Suprapubic skin (tissue), 4 donors: ENCODE measurements at regions not wholly inside any gene's neighbourhood (a gene's known extent, or its start where the extent isn't known, plus 50 kb on each side); places are given as distances from the start of the nearest gene placed in this dataset.
A peak's percentile ranks its signal among the peaks of the same experiment; 100 is the strongest.

ENCODE experiments used
- DNase-seq, 2 donors: peaks; one replicate each; pipeline ENCODE4 v3.0.0-alpha.2; 2019; ENCODE audit warnings: low spot score in 2 of 2
- H3K27ac ChIP-seq: fragments of 200-600 bp; sonication (generic); one replicate; pipeline ENCODE4 v1.5.1; 2019
- H3K27me3 ChIP-seq: fragments of 200-600 bp; sonication (generic); one replicate; pipeline ENCODE4 v1.5.1; 2019
- H3K36me3 ChIP-seq: fragments of 200-600 bp; sonication (generic); one replicate; pipeline ENCODE4 v1.5.1; 2019
- H3K4me1 ChIP-seq: fragments of 200-600 bp; sonication (generic); one replicate; pipeline ENCODE4 v1.5.1; 2019
- H3K4me3 ChIP-seq: fragments of 200-600 bp; sonication (generic); one replicate; pipeline ENCODE4 v1.5.1; 2019; ENCODE audit warnings: mild to moderate bottlenecking
- H3K9me3 ChIP-seq: fragments of 200-600 bp; sonication (generic); one replicate; pipeline ENCODE4 v1.5.1; 2019
- EP300 ChIP-seq: sonication (generic); formaldehyde crosslinking; IDR thresholded peaks from one replicate; pipeline ENCODE4 v1.6.1; 2017; ENCODE audit warnings: antibody characterized with exemption
- POLR2A ChIP-seq, 2 donors: fragments of 450-650 bp; IDR thresholded peaks; one replicate each; pipeline ENCODE4 v1.6.1; 2017; ENCODE audit warnings: antibody characterized with exemption in 2 of 2, mild to moderate bottlenecking in 2 of 2, moderate library complexity in 2 of 2
- POLR2AphosphoS5 ChIP-seq, 3 donors: sonication (generic); formaldehyde crosslinking; IDR thresholded peaks; one replicate each; pipeline ENCODE4 v1.6.1; 2017; ENCODE audit warnings: antibody characterized with exemption in 3 of 3
- WGBS: methylation state at CpG from one replicate; pipeline ENCODE4 v1.1.5; 2018; 5-methylcytosine and 5-hydroxymethylcytosine counted together
- TF ChIP-seq, protein P1 (sequence below), 2 donors: fragments of 200-600 bp in 1 of 2; fragments of 450-650 bp in 1 of 2; sonication (generic) in 1 of 2; IDR thresholded peaks; one replicate each; pipeline ENCODE4 v1.5.1; 2016 to 2019; ENCODE audit warnings: antibody characterized with exemption in 2 of 2, mild to moderate bottlenecking in 1 of 2, moderate library complexity in 1 of 2

DNA sequence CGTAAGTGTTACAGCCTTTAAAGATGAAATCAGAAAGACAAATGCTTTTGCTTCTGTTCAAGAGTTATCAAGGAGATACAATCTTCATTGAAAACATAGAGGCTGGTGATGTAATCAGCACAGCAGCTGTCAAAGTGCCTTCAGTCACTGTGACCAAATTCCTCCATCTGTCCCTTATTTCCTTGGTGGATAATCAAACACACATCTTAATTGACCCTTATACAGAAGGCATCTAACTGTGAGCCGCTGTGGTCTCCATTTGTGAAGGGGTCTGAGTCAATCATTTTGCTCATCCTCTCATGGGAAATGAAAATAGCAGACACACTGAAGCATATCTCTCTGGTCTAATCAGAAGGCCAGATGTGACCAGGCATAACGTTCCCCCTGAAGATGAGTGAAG, 130.1 kb upstream of the TLR4 start:
- Histone ChIP-seq H3K4me1 (no peaks in the 10 kb centered on the region), H3K36me3 (no peaks in the 10 kb centered on the region), H3K4me3 (no peak overlapping the region), H3K27ac (no peak overlapping the region), H3K27me3 (no peaks in the 10 kb centered on the region), H3K9me3 (no peaks in the 10 kb centered on the region)
- TF ChIP-seq POLR2AphosphoS5 (IDR thresholded peaks at IDR 0.05) (no peak), POLR2A (IDR thresholded peaks at IDR 0.05) (no peak)
- DNase-seq: no peak
- WGBS: 65% methylated on average over 3 of the region's 3 CpGs

DNA sequence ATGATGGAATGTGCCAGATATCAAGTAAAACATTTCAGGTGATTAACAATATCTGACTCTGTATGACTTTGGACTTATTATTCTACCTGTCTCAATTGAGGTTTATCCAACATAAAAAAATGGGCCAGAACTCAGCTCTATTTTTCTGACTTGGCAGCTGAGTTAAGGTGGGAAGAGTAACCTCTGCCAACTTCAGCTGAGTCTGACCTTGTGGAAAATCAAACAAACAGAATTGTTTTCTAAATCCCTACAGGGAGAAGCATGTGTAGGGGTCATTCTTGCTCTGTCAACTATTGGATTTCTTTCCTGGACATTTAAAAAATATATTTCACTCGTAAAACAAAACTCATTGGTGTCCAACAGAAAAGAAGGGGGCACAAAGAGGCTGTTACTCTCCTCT, 139.4 kb upstream of the TLR4 start:
- WGBS: 72% methylated on average over 1 of the region's 1 CpG
- Histone ChIP-seq H3K36me3 (no peaks in the 10 kb centered on the region), H3K4me1 (no peaks in the 10 kb centered on the region), H3K9me3 (no peaks in the 10 kb centered on the region), H3K27me3 (no peaks in the 10 kb centered on the region), H3K27ac (no peak overlapping the region), H3K4me3 (no peak overlapping the region)
- DNase-seq: no peak
- TF ChIP-seq POLR2A (IDR thresholded peaks at IDR 0.05) (no peak), POLR2AphosphoS5 (IDR thresholded peaks at IDR 0.05) (no peak), EP300 (no peak)
- TF ChIP-seq, protein P1, sequence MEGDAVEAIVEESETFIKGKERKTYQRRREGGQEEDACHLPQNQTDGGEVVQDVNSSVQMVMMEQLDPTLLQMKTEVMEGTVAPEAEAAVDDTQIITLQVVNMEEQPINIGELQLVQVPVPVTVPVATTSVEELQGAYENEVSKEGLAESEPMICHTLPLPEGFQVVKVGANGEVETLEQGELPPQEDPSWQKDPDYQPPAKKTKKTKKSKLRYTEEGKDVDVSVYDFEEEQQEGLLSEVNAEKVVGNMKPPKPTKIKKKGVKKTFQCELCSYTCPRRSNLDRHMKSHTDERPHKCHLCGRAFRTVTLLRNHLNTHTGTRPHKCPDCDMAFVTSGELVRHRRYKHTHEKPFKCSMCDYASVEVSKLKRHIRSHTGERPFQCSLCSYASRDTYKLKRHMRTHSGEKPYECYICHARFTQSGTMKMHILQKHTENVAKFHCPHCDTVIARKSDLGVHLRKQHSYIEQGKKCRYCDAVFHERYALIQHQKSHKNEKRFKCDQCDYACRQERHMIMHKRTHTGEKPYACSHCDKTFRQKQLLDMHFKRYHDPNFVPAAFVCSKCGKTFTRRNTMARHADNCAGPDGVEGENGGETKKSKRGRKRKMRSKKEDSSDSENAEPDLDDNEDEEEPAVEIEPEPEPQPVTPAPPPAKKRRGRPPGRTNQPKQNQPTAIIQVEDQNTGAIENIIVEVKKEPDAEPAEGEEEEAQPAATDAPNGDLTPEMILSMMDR (IDR thresholded peaks at IDR 0.05): no peak

DNA sequence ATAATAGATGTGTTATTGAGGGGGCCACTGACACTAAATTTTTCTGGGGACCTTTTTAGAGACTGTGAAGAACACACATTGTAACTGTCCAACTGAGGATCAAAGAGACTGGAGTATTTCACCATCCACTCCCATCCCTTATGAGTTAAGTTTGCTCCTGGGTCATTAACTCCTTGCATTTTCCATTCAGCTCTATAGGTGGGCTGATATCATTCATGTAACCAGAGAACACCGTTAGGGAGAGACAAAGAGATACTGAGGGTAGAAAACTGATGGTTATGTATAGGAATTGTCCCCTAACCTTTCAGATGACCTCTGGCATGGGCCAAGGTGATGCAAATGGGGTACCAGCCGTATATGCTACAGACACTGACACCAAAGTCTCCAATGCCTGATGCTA, 142.4 kb upstream of the TLR4 start:
- no peak overlapping the region for H3K27ac ChIP-seq
- no peaks in the 10 kb centered on the region for H3K27me3 ChIP-seq
- no peaks in the 10 kb centered on the region for H3K36me3 ChIP-seq
- TF ChIP-seq EP300 (no peak), POLR2A (IDR thresholded peaks at IDR 0.05) (no peak), POLR2AphosphoS5 (IDR thresholded peaks at IDR 0.05) (no peak)
- TF ChIP-seq, protein P1 (IDR thresholded peaks at IDR 0.05): no peak
- no peaks in the 10 kb centered on the region for H3K9me3 ChIP-seq
- WGBS: 65% methylated on average over 2 of the region's 2 CpGs
- no peak overlapping the region for H3K4me3 ChIP-seq
- no peaks in the 10 kb centered on the region for H3K4me1 ChIP-seq
- DNase-seq: no peak

DNA sequence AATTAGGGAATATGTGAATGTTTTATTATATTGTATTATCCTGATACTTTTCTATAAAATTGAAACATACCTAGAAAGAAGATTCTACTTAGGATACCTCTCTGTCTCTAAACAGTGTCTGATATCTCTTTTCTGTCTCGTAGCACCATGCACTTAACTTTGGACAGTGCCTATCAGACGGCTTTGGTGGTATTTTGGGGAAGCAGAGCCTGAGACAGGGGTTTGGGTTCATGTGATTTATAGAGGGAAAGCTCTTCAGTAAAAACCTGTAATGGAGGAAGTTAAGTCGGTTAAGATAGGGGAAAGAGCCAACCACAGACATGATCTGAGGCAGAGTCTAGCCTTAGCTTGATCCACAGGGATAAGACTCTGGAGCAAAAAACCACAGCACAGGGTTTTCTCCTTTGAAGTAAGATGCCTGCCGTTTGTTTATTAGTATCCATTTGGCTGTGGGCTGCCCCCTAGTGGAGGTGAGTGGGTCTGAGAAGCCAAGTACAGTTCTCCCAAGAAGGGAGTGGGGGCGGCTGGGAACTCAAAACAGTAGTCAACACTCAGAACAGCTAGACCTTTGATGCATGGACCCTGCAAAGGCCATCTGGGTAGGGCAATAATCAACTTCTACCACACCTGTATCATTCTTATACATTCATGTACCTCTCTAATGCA, 141.2 kb upstream of the ASTN2 start:
- DNase-seq: peak in 1 of 2 donors; percentile 59
- 59% methylated on average over 5 of the region's 5 CpGs for WGBS
- H3K4me3 ChIP-seq: no peak overlapping the region
- no peaks in the 10 kb centered on the region for H3K27me3 ChIP-seq
- no peaks in the 10 kb centered on the region for H3K4me1 ChIP-seq
- no peaks in the 10 kb centered on the region for H3K36me3 ChIP-seq
- TF ChIP-seq POLR2AphosphoS5 (IDR thresholded peaks at IDR 0.05) (no peak), POLR2A (IDR thresholded peaks at IDR 0.05) (no peak), EP300 (no peak)
- TF ChIP-seq, protein P1 (IDR thresholded peaks at IDR 0.05): no peak
- H3K27ac ChIP-seq: no peak overlapping the region
- no peaks in the 10 kb centered on the region for H3K9me3 ChIP-seq

DNA sequence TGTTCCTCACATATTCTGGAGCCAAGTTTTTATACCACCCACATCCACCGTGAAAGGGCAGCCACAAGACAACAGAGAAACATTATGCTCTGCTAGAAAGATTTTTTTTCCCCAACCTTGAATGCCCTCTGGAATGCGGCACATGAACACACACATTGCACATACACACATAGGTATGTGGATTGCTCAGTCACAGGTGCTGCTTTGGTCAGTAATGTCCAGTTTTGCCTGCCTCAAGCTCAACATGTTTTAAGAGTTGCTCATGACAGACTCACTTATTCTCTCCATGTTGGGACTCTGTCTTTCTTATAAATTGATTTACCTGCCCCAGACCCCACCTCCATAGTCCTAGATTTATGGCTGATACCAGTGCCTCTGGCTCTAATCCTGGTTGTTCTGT, 138.0 kb upstream of the ASTN2 start:
- Histone ChIP-seq H3K9me3 (no peaks in the 10 kb centered on the region), H3K4me1 (no peaks in the 10 kb centered on the region), H3K36me3 (no peaks in the 10 kb centered on the region), H3K4me3 (no peak overlapping the region), H3K27me3 (no peaks in the 10 kb centered on the region), H3K27ac (no peak overlapping the region)
- 74% methylated on average over 2 of the region's 2 CpGs for whole genome bisulfite sequencing
- TF ChIP-seq, protein P1 (IDR thresholded peaks at IDR 0.05): no peak
- TF ChIP-seq POLR2A (IDR thresholded peaks at IDR 0.05): no peak
- no peak for TF ChIP-seq EP300
- TF ChIP-seq POLR2AphosphoS5 (IDR thresholded peaks at IDR 0.05): no peak
- DNase-seq: no peak

DNA sequence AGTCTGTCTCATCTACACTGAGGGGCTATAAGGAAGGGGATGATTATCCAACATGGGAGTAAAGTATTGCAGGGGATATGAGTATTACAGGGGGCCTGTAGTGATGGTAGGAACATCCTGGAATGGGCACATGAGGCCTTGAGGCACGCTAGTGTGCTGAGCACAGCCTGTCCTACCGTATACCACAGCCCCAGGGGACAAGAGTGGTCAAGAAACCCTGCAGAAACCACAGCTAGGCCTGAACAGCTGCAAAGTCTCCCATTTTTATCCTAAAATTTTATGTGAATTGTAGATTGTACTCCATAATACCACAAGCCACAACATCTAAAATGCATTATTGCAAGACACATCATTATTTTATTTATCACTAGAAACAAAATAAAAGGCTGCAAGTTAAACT, 136.3 kb upstream of the ASTN2 start:
- TF ChIP-seq EP300 (no peak), POLR2AphosphoS5 (IDR thresholded peaks at IDR 0.05) (no peak)
- TF ChIP-seq, protein P1 (IDR thresholded peaks at IDR 0.05): no peak
- no peaks in the 10 kb centered on the region for H3K9me3 ChIP-seq
- H3K4me1 ChIP-seq: no peaks in the 10 kb centered on the region
- no peak overlapping the region for H3K27ac ChIP-seq
- DNase-seq: no peak
- 51% methylated on average over 2 of the region's 2 CpGs for whole genome bisulfite sequencing
- H3K36me3 ChIP-seq: no peaks in the 10 kb centered on the region
- no peak overlapping the region for H3K4me3 ChIP-seq
- H3K27me3 ChIP-seq: no peaks in the 10 kb centered on the region
